K562 (cell line): ENCODE measurements at regions not wholly inside any gene's neighbourhood (a gene's known extent, or its start where the extent isn't known, plus 50 kb on each side); places are given as distances from the start of the nearest gene placed in this dataset.

Source experiments
- CHD2 ChIP-seq: IDR thresholded peaks from 2 replicates; pipeline ENCODE4 v1.6.1; 2011; ENCODE audit warnings: low read depth, low read length
- ESRRA ChIP-seq: fragments of 450-650 bp; IDR thresholded peaks from 2 replicates; pipeline ENCODE4 v1.6.1; 2014; ENCODE audit warnings: low read depth, mild to moderate bottlenecking, moderate library complexity, borderline replicate concordance
- GATAD2B ChIP-seq: fragments of 450-650 bp; IDR thresholded peaks from 2 replicates; pipeline ENCODE4 v1.6.1; 2017; ENCODE audit warnings: mild to moderate bottlenecking, borderline replicate concordance
- HDAC1 ChIP-seq, 2 experiments: fragments of 450-650 bp; IDR thresholded peaks; 2 replicates each; pipeline ENCODE4 v1.6.1; 2016 to 2017; ENCODE audit warnings: inconsistent platforms in 1 of 2, mild to moderate bottlenecking in 1 of 2, moderate library complexity in 1 of 2
- HNRNPK ChIP-seq: fragments of 200-400 bp; formaldehyde crosslinking; IDR thresholded peaks from one replicate; pipeline ENCODE4 v1.6.1; 2018; ENCODE audit warnings: mild to moderate bottlenecking, low read depth, low read length; ENCODE audit not compliant: poor library complexity, severe bottlenecking
- LARP7 ChIP-seq: fragments of 450-650 bp; IDR thresholded peaks from 2 replicates; pipeline ENCODE4 v1.6.1; 2016
- LCOR ChIP-seq: sonication (generic); formaldehyde crosslinking; IDR thresholded peaks from 2 replicates; pipeline ENCODE4 v1.8.0; 2022; ENCODE audit warnings: mild to moderate bottlenecking, missing genetic modification reagents
- MAFF ChIP-seq: IDR thresholded peaks from 2 replicates; pipeline ENCODE4 v1.6.1; 2012; ENCODE audit warnings: low read length, improper control_type of control experiment
- MBD2 ChIP-seq: sonication (generic); IDR thresholded peaks from 2 replicates; pipeline ENCODE4 v1.6.1; 2016; ENCODE audit warnings: low read depth, borderline replicate concordance
- NONO ChIP-seq, 2 experiments: fragments of 200-400 bp in 1 of 2; fragments of 450-650 bp in 1 of 2; formaldehyde crosslinking in 1 of 2; IDR thresholded peaks; 2 replicates each; pipeline ENCODE4 v1.6.1; 2017; ENCODE audit warnings: low read depth in 2 of 2, mild to moderate bottlenecking in 2 of 2, moderate library complexity in 2 of 2, low read length in 1 of 2
- RBFOX2 ChIP-seq: fragments of 200-400 bp; formaldehyde crosslinking; IDR thresholded peaks from 2 replicates; pipeline ENCODE4 v1.6.1; 2017; ENCODE audit warnings: low read depth, mild to moderate bottlenecking, low read length, moderate library complexity
- SMC3 ChIP-seq: conservative IDR thresholded peaks from 2 replicates; pipeline ENCODE4 v1.6.1; 2011; ENCODE audit warnings: low read depth, low read length, improper control_type of control experiment; ENCODE audit not compliant: insufficient read depth
- THRAP3 ChIP-seq: fragments of 450-650 bp; IDR thresholded peaks from 2 replicates; pipeline ENCODE4 v1.6.1; 2016; ENCODE audit warnings: mild to moderate bottlenecking, inconsistent platforms, borderline replicate concordance
- USF1 ChIP-seq: sonication (generic); formaldehyde crosslinking; IDR thresholded peaks from 2 replicates; pipeline ENCODE4 v1.9.0; 2022; ENCODE audit warnings: mild to moderate bottlenecking, missing genetic modification reagents
- ZNF274 ChIP-seq: IDR thresholded peaks from 2 replicates; pipeline ENCODE4 v1.6.1; 2011; ENCODE audit warnings: low read depth, mild to moderate bottlenecking, low read length, moderate library complexity, borderline replicate concordance
- ZNF431 ChIP-seq: sonication (generic); formaldehyde crosslinking; IDR thresholded peaks from 2 replicates; pipeline ENCODE4 v1.8.0; 2022; ENCODE audit warnings: mild to moderate bottlenecking, missing genetic modification reagents
- ZNF592 ChIP-seq: fragments of 450-650 bp; IDR thresholded peaks from 2 replicates; pipeline ENCODE4 v1.6.1; 2017; ENCODE audit warnings: antibody characterized with exemption, mild to moderate bottlenecking
- TF ChIP-seq, protein P1 (sequence below): fragments of 150-350 bp; conservative IDR thresholded peaks from 2 replicates; pipeline ENCODE4 v1.6.1; 2014; ENCODE audit warnings: low read length
- TF ChIP-seq, protein P2 (sequence below): fragments of 450-650 bp; formaldehyde crosslinking; IDR thresholded peaks from 2 replicates; pipeline ENCODE4 v1.4.0; 2020; ENCODE audit warnings: mild to moderate bottlenecking, moderate library complexity

GRCh38 chr3:177359593-177360357 lies 162.5 kb upstream of the TBL1XR1 start (continued):
- TF ChIP-seq, protein P1, sequence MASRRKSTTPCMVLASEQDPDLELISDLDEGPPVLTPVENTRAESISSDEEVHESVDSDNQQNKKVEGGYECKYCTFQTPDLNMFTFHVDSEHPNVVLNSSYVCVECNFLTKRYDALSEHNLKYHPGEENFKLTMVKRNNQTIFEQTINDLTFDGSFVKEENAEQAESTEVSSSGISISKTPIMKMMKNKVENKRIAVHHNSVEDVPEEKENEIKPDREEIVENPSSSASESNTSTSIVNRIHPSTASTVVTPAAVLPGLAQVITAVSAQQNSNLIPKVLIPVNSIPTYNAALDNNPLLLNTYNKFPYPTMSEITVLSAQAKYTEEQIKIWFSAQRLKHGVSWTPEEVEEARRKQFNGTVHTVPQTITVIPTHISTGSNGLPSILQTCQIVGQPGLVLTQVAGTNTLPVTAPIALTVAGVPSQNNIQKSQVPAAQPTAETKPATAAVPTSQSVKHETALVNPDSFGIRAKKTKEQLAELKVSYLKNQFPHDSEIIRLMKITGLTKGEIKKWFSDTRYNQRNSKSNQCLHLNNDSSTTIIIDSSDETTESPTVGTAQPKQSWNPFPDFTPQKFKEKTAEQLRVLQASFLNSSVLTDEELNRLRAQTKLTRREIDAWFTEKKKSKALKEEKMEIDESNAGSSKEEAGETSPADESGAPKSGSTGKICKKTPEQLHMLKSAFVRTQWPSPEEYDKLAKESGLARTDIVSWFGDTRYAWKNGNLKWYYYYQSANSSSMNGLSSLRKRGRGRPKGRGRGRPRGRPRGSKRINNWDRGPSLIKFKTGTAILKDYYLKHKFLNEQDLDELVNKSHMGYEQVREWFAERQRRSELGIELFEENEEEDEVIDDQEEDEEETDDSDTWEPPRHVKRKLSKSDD, result no peak
- TF ChIP-seq GATAD2B, result peak; percentile 83
- peak; percentile 87 for TF ChIP-seq CHD2
- TF ChIP-seq, protein P2, sequence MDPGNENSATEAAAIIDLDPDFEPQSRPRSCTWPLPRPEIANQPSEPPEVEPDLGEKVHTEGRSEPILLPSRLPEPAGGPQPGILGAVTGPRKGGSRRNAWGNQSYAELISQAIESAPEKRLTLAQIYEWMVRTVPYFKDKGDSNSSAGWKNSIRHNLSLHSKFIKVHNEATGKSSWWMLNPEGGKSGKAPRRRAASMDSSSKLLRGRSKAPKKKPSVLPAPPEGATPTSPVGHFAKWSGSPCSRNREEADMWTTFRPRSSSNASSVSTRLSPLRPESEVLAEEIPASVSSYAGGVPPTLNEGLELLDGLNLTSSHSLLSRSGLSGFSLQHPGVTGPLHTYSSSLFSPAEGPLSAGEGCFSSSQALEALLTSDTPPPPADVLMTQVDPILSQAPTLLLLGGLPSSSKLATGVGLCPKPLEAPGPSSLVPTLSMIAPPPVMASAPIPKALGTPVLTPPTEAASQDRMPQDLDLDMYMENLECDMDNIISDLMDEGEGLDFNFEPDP (CRISPR knock-in tag), result no peak
- no peak for TF ChIP-seq HNRNPK
- peak; percentile 72 for TF ChIP-seq MAFF
- no peak for TF ChIP-seq LARP7
- 0 out of 2 replicates have a peak, but pooled peaks have one; percentile 40 for TF ChIP-seq ESRRA
- peak; percentile 82 for TF ChIP-seq RBFOX2
- TF ChIP-seq HDAC1 (IDR thresholded peaks at IDR 0.05), result 0 out of 4 replicates have a peak, but pooled peaks of 1 of the 2 experiments have one; percentile 6
- TF ChIP-seq NONO (IDR thresholded peaks at IDR 0.05; ENCODE audit: low read depth in 2 of 2, low read length in 1 of 2), result 0 out of 4 replicates have a peak, but pooled peaks of 1 of the 2 experiments have one; percentile 26
- TF ChIP-seq ZNF431, result no peak
- TF ChIP-seq LCOR (CRISPR knock-in tag), result peak; percentile 87
- TF ChIP-seq USF1, result no peak; the same call in 1 of the 2 replicates
- peak; percentile 77 for TF ChIP-seq SMC3
- peak; percentile 11; the same call in 1 of the 2 replicates for TF ChIP-seq ZNF592
- TF ChIP-seq MBD2, result peak; percentile 48; the same call in 1 of the 2 replicates
- TF ChIP-seq ZNF274, result 0 out of 2 replicates have a peak, but pooled peaks have one; percentile 39
- TF ChIP-seq THRAP3, result no peak
